Spleen (tissue), 11 donors: ENCODE measurements at regions not wholly inside any gene's neighbourhood (a gene's known extent, or its start where the extent isn't known, plus 50 kb on each side); places are given as distances from the start of the nearest gene placed in this dataset.

Experiments
- DNase-seq: peaks from one replicate; pipeline ENCODE4 v3.0.0-alpha.2; 2020
- H3K27ac ChIP-seq, 8 donors: fragments of 200-600 bp; sonication (generic) in 7 of 8; 1 replicate in 4 of 8; 2 replicates in 4 of 8; pipeline versions ENCODE4 v1.5.0 to v1.8.0; 2016 to 2021; ENCODE audit warnings: inconsistent platforms in 4 of 8, mild to moderate bottlenecking in 4 of 8, moderate library complexity in 1 of 8
- H3K27me3 ChIP-seq, 7 donors: fragments of 200-600 bp; sonication (generic) in 6 of 7; replicated peaks in 1 of 7; 1 replicate in 4 of 7; 2 replicates in 3 of 7; pipeline versions ENCODE4 v1.5.0 to v1.8.0; 2016 to 2021; ENCODE audit warnings: inconsistent platforms in 3 of 7, mild to moderate bottlenecking in 1 of 7
- H3K36me3 ChIP-seq, 6 donors: fragments of 200-600 bp; sonication (generic) in 5 of 6; 1 replicate in 4 of 6; 2 replicates in 2 of 6; pipeline versions ENCODE4 v1.5.0 to v1.8.0; 2016 to 2021; ENCODE audit warnings: inconsistent platforms in 2 of 6
- H3K4me1 ChIP-seq, 6 donors: fragments of 200-600 bp; sonication (generic) in 5 of 6; 1 replicate in 3 of 6; 2 replicates in 3 of 6; pipeline versions ENCODE4 v1.5.0 to v1.8.0; 2016 to 2021; ENCODE audit warnings: inconsistent platforms in 3 of 6
- H3K4me3 ChIP-seq, 8 donors: fragments of 200-600 bp; sonication (generic) in 7 of 8; 1 replicate in 4 of 8; 2 replicates in 4 of 8; pipeline versions ENCODE4 v1.5.0 to v1.8.0; 2016 to 2021; ENCODE audit warnings: inconsistent platforms in 4 of 8, mild to moderate bottlenecking in 4 of 8, moderate library complexity in 2 of 8
- H3K9me3 ChIP-seq, 8 donors: fragments of 200-600 bp; sonication (generic) in 7 of 8; 1 replicate in 4 of 8; 2 replicates in 4 of 8; pipeline versions ENCODE4 v1.5.0 to v1.8.0; 2016 to 2021; ENCODE audit warnings: inconsistent platforms in 4 of 8
- CTCF ChIP-seq, 11 experiments: fragments of 200-600 bp in 7 of 11; fragments of 450-650 bp in 4 of 11; sonication (generic) in 4 of 11; IDR thresholded peaks in 8 of 11; conservative IDR thresholded peaks in 3 of 11; 1 replicate in 7 of 11; 2 replicates in 4 of 11; pipeline versions ENCODE4 v1.4.0 to v1.8.0; 2016 to 2021; ENCODE audit warnings: antibody characterized with exemption in 11 of 11, inconsistent platforms in 4 of 11, mild to moderate bottlenecking in 1 of 11
- POLR2A ChIP-seq, 3 donors: fragments of 450-650 bp; IDR thresholded peaks; one replicate each; pipeline ENCODE4 v1.5.1; 2017; ENCODE audit warnings: antibody characterized with exemption in 3 of 3, mild to moderate bottlenecking in 1 of 3
- POLR2AphosphoS5 ChIP-seq, 3 donors: sonication (generic); formaldehyde crosslinking; IDR thresholded peaks; one replicate each; pipeline ENCODE4 v1.5.1; 2017; ENCODE audit warnings: antibody characterized with exemption in 3 of 3
- WGBS, 5 donors: extraction: QIAGEN DNeasy Blood & Tissue Kit in 3 of 5; methylation state at CpG; one replicate each; pipeline versions ENCODE4 v1.1.5 to v1.1.7; 2013 to 2018; 5-methylcytosine and 5-hydroxymethylcytosine counted together
- intact Hi-C: fragments of 100-400 bp; cut with DNase I; formaldehyde crosslinking; loops from one replicate; pipeline ENCODE4 v1.15.0; 2023; ENCODE audit warnings: low total_unique reads
- donor health status: healthy with polysubstance abuse.
- donor health status: DM: no; HTN: no; CAD: no; lungs with moderate emphysema.
- donor health status: DM: no; HTN: no; CAD: no.
- donor health status: Bipolar disorder and iron deficiency.
- donor health status: healthy.
- donor health status: DM: no; HTN: no; CAD: no.
- donor health status: DM: yes; HTN: yes; CAD: no.

DNA sequence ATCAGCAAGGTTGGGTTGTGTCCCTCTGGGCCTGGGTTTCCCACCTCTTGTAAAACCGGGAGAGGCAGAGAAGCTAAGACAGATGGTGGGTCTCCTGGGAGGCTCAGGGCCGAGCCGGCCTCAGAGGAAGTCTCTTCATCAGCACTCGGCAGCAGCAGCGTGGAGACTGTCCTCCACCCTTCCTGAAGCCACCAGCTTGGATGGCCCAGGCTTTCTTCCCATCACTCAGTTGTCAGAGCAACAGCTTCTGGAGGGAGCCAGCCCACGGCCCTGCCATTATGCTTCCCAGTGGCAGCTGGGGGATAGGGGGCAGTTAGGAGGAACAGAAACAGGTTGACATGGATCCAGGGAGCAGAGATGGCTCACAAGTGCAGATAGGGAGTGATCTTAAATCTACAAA is 191.0 kb downstream of the KATNAL1 start:
- DNase-seq = no peak
- peaks cover 0 to 52% (median 30%) of the 10 kb centered on the region in 6 donors for H3K4me1 ChIP-seq
- no peak for TF ChIP-seq POLR2A (IDR thresholded peaks at IDR 0.05)
- TF ChIP-seq POLR2AphosphoS5 (IDR thresholded peaks at IDR 0.05) = no peak
- no peak for TF ChIP-seq CTCF (IDR thresholded peaks at IDR 0.05 in 8 of 11, conservative IDR thresholded peaks at IDR 0.05 in 3 of 11)
- no peaks in the 10 kb centered on the region for H3K36me3 ChIP-seq
- no peak overlapping the region for H3K27ac ChIP-seq
- H3K4me3 ChIP-seq = no peak overlapping the region
- H3K27me3 ChIP-seq = peaks cover 0 to 16% (median 0%) of the 10 kb centered on the region in 7 donors
- intact Hi-C loops = loop anchor here (5.0 kb wide), 1 partner anchor 609 kb away; no protein-coding TSS in a partner anchor
- H3K9me3 ChIP-seq = no peaks in the 10 kb centered on the region
- WGBS, 5 donors = 46 to 68% (median 55%) methylated on average over 6 of the region's 6 CpGs

GRCh38 chr13:30115257-30115600 is 192.1 kb downstream of the KATNAL1 start:
- WGBS, 5 donors = 27 to 46% (median 35%) methylated on average over 9 of the region's 9 CpGs
- no peaks in the 10 kb centered on the region for H3K9me3 ChIP-seq
- peak overlapping the region in 7 of 8 donors; percentile 59 to 83 (median 74) for H3K4me3 ChIP-seq
- peak in 5 of 11 experiments; percentile 22 to 56 (median 34) for TF ChIP-seq CTCF (IDR thresholded peaks at IDR 0.05 in 8 of 11, conservative IDR thresholded peaks at IDR 0.05 in 3 of 11)
- TF ChIP-seq POLR2A (IDR thresholded peaks at IDR 0.05) = no peak
- TF ChIP-seq POLR2AphosphoS5 (IDR thresholded peaks at IDR 0.05) = no peak
- no peak for DNase-seq
- H3K27ac ChIP-seq = peak overlapping the region in 2 of 8 donors; percentile 35 to 57
- intact Hi-C loops = loop anchor here (5.0 kb wide), 1 partner anchor 608 kb away; no protein-coding TSS in a partner anchor
- peaks cover 0 to 16% (median 0%) of the 10 kb centered on the region in 7 donors for H3K27me3 ChIP-seq
- peaks cover 0 to 48% (median 30%) of the 10 kb centered on the region in 6 donors for H3K4me1 ChIP-seq
- H3K36me3 ChIP-seq = no peaks in the 10 kb centered on the region

GRCh38 chr13:30114571-30115256 is 192.6 kb downstream of the KATNAL1 start:
- H3K4me3 ChIP-seq = peak overlapping the region; percentile 42 to 83 (median 69)
- intact Hi-C loops = loop anchor here (5.0 kb wide), 2 partner anchors 342 to 607 kb away; no protein-coding TSS in a partner anchor
- TF ChIP-seq CTCF (IDR thresholded peaks at IDR 0.05 in 8 of 11, conservative IDR thresholded peaks at IDR 0.05 in 3 of 11) (peak; percentile 79 to 94 (median 91)), POLR2A (IDR thresholded peaks at IDR 0.05) (no peak), POLR2AphosphoS5 (IDR thresholded peaks at IDR 0.05) (peak; percentile 57 to 78 (median 76))
- DNase-seq = peak; percentile 98
- H3K4me1 ChIP-seq = peaks cover 0 to 43% (median 28%) of the 10 kb centered on the region in 6 donors
- H3K36me3 ChIP-seq = no peaks in the 10 kb centered on the region
- H3K27ac ChIP-seq = peak overlapping the region in 4 of 8 donors; percentile 35 to 69 (median 59)
- no peaks in the 10 kb centered on the region for H3K9me3 ChIP-seq
- WGBS, 5 donors = 0% methylated on average over 21 to 67 of the region's 67 CpGs
- H3K27me3 ChIP-seq = peaks cover 0 to 16% (median 0%) of the 10 kb centered on the region in 7 donors

GRCh38 chr13:30113983-30114570 is 193.3 kb downstream of the KATNAL1 start:
- Histone ChIP-seq H3K4me1 (peaks cover 0 to 37% (median 28%) of the 10 kb centered on the region in 6 donors), H3K27ac (peak overlapping the region in 2 of 8 donors; percentile 57 to 69), H3K36me3 (no peaks in the 10 kb centered on the region), H3K27me3 (peaks cover 0 to 13% (median 0%) of the 10 kb centered on the region in 7 donors), H3K4me3 (peak overlapping the region in 6 of 8 donors; percentile 63 to 83 (median 76)), H3K9me3 (no peaks in the 10 kb centered on the region)
- intact Hi-C loops = loop anchor here (5.0 kb wide), 1 partner anchor 342 kb away; no protein-coding TSS in a partner anchor
- TF ChIP-seq POLR2AphosphoS5 (IDR thresholded peaks at IDR 0.05) = no peak
- no peak for TF ChIP-seq CTCF (IDR thresholded peaks at IDR 0.05 in 8 of 11, conservative IDR thresholded peaks at IDR 0.05 in 3 of 11)
- TF ChIP-seq POLR2A (IDR thresholded peaks at IDR 0.05) = no peak
- no peak for DNase-seq
- 72 to 85% (median 77%) methylated on average over 15 of the region's 15 CpGs for WGBS, 5 donors
